ENCODE measurements at regions not wholly inside any gene's neighbourhood (a gene's known extent, or its start where the extent isn't known, plus 50 kb on each side); places are given as distances from the start of the nearest gene placed in this dataset.

- DNase-seq = no peak
These were observed 62.6 kb downstream of the MIS18A start for GRCh38 chr21:32216293-32216692.

DNA sequence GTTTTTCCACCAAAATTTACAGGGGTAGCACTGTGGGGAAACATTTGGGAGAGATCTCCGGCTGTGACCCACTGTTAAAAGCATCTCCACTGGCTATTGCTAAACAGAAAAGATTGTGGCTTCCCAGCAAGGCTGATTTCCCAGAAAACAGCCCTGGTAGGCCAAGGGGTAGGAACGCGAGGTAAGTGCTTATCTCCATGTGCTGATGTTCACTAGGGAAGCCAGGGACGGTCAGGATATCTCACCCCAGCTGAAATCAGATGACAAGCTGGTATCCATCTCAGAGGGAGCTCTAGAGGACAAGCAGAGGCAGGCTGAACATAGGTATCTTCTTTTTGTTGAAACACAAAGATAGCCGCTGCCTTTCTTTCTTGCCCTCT, 63.6 kb downstream of the MIS18A start:
- no peak for DNase-seq

DNA sequence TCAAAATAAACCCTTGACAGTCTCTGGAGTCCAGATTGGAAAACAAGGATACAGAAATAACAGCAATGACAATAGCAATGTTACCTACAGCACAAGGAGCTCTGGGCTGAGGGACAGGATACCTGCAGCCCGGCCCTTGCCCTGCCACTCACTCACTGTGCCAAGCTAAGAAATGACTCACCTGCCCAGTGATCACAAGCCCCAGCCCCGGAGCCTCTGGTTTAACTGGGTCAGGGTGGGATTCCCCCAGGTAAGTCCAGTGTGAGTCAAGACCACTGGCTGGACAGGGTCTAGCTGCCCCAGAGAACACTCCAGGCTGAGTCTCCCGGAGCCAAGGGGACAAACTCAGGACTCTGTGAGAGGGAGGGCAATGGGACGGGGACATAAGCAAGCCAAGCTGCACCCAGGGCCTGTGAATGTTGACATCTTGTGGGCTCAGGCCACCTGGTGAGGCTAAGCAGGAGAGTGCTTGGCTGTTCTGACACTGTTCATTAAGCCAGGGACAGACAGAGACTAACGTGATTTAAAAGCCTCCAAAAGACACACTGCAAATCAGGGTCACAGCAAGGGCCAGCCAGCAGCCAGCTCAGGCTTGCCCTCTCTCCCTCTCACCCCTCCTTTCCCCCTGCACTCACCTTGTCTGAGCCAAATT, 64.1 kb downstream of the MIS18A start:
- DNase-seq = no peak

- no peak for DNase-seq
These were observed 66.7 kb downstream of the MIS18A start for GRCh38 chr21:32212116-32212515.

- DNase-seq = no peak
These were observed 67.5 kb downstream of the MIS18A start for GRCh38 chr21:32211306-32211705.

DNA sequence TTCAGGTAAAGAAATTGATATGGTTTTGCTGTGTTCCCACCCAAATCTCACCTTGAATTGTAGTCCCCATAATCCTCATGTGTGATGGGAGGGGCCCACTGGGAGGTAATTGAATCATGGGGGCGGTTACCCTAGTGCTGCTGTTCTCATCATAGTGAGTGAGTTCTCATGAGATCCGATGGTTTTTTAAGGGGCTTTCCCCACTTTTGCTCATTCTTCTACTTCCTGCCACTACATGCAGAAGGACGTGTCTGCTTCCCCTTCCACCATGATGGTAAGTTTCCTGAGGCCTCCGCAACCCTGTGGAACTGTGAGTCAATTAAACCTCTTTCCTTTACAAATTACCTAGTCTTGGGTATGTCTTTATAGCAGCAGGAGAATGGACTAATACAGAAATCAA, 69.3 kb downstream of the MIS18A start:
- DNase-seq = no peak

DNA sequence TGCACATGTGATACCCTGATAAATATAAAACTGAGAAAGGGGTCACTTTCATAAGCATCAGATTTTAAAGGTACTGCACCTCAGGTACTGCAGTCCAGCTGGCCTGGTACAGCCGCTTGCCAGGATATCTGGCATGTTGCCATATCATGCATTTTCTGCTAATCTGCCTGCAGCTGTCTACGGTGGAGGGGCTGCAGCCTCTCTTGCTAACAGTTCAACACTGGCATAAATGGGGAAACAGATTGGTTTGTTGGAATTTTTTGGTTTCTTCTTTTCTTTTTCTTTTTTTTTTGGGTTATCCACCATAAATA, 71.5 kb downstream of the MIS18A start:
- peak; percentile 33 for DNase-seq

GRCh38 chr21:32206631-32207405, 72.0 kb downstream of the MIS18A start:
- no peak for DNase-seq

DNA sequence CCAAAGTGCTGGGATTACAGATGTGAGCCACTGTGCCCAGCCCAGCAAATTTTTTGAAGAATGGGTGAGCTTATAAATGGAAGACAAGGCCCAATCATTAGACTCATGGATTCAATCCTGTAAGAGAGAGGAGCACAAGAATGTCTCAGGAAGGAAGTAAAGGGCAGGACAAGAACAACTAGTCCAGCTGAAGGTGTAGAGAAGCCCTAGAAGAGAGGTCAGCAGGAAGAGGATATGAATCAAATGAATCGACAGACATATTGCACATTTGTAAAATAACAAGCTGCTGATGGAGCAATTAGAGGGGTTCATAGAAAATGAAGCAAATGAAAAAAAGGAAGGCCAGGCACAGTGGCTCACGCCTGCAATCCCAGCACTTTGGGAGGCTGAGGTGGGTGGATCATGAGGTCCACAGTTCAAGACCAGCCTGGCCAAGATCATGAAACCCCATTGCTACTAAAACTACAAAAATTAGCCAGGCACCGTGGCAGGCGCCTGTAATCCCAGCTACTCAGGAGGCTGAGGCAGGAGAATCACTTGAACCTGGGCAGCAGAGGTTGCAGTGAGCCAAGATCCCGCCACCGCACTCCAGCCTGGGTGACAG, 74.9 kb downstream of the MIS18A start:
- no peak for DNase-seq

- no peak for DNase-seq
These were observed 78.8 kb downstream of the MIS18A start for GRCh38 chr21:32200029-32200428.

- no peak for DNase-seq
These were observed 80.5 kb downstream of the MIS18A start for GRCh38 chr21:32198384-32198783.

- no peak for DNase-seq
These were observed 81.0 kb downstream of the MIS18A start for GRCh38 chr21:32197896-32198295.

GRCh38 chr21:32196001-32196400, 82.8 kb downstream of the MIS18A start:
- DNase-seq = no peak

GRCh38 chr21:32193098-32193465, 85.8 kb downstream of the MIS18A start:
- no peak for DNase-seq

- DNase-seq = no peak
These were observed 86.4 kb downstream of the MIS18A start for GRCh38 chr21:32192291-32193097.

DNA sequence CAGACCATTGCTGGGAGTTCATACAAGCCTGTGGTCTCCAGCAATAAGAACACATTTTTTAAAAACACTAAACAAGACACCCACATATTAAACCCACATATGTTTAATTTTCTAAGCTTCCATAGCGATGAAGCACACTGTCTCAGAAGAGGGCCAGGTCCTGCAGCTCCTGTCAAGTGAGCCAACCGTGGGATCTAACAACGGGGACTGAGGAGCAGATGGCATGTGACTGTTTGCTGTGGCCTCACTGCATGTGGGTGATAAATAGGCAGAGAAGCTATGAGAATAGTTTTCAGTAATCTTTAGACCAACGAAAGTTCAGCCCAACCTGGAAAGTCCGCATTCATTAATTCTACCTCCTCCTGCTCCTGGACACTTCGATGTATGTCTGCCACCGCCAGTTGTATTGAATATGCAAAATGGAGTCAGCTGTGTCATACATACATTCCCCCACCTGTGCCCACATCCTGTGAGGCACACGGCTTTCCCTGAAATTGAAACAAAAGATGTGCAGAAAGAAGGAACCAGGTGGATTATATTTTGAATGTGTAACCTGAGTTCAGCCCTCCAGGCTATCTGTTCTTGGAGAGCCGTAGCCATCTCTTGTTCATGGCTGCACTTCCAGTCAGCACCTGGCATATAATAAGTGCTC, 88.2 kb downstream of the MIS18A start:
- DNase-seq = no peak

GRCh38 chr21:32189688-32190483, 89.0 kb downstream of the MIS18A start:
- no peak for DNase-seq

DNA sequence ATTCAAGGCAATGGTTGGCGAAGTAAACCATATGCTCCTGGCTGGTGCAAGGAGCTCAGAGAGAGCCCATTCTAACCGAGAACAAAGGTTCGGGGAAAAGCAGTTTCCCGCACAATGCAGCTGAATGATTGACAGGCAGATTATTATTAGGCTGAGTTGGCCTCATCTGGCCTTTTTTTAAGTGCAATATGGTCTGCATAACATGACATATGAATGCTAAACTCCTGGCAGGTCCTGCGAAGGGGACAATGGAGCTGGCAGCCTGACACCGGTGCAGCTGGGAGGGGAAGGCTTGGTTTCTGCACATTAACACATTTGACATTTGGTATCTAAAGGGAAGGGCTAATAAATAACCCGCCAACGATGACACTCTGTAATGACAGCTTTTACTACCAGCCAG, 92.0 kb downstream of the MIS18A start:
- DNase-seq = no peak

GRCh38 chr21:32185726-32186125, 93.1 kb downstream of the MIS18A start:
- DNase-seq = no peak

- DNase-seq = no peak
These were observed 93.7 kb downstream of the MIS18A start for GRCh38 chr21:32185103-32185502.

DNA sequence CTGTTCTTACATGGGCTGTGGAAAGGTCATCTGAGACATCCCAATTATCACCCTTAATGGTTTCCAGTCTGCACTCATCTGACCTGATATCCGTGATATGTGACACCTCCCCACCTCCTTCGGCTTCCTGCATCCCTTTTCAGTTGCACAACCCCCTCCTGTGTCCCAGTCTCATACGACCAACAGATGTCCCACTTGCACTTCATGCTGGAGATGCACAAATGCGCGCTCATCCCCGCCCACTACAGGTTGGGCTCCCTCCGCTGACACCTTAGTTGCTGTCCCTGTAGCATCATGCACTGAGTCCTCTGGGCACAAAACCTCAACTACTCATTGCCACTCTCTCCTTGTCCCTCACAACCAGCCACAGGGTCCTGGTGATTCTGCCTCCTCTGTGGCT, 94.4 kb downstream of the MIS18A start:
- DNase-seq = no peak

- no peak for DNase-seq
These were observed 94.8 kb downstream of the MIS18A start for GRCh38 chr21:32184065-32184464.
